CD4-positive, alpha-beta T cell treated with Interleukin-10 for 1 hour (primary cell): ENCODE measurements at regions not wholly inside any gene's neighbourhood (a gene's known extent, or its start where the extent isn't known, plus 50 kb on each side); places are given as distances from the start of the nearest gene placed in this dataset.
"Not testable (repeated sequence)": the region's sequence is repeated elsewhere in the genome, so short reads cannot be mapped to it uniquely, and the experiment has no call there.

ENCODE experiments used
- DNase-seq: peaks from one replicate; pipeline ENCODE4 v3.0.0-alpha.2; 2020

GRCh38 chr7:131957338-131958020, 401.1 kb upstream of the PODXL start:
- DNase-seq: no peak

GRCh38 chr7:131956864-131957263, 400.4 kb upstream of the PODXL start:
- DNase-seq: no peak

GRCh38 chr7:131955679-131956078, 399.3 kb upstream of the PODXL start:
- DNase-seq: no peak

- DNase-seq: no peak
These were observed 396.8 kb upstream of the PODXL start for GRCh38 chr7:131953184-131953583.

- DNase-seq: no peak
These were observed 395.9 kb upstream of the PODXL start for GRCh38 chr7:131952365-131952764.

- no peak for DNase-seq
These were observed 394.3 kb upstream of the PODXL start for GRCh38 chr7:131950758-131951157.

- no peak for DNase-seq
These were observed 393.2 kb upstream of the PODXL start for GRCh38 chr7:131949659-131950058.

- no peak for DNase-seq
These were observed 392.1 kb upstream of the PODXL start for GRCh38 chr7:131948434-131949053.

- no peak for DNase-seq
These were observed 391.2 kb upstream of the PODXL start for GRCh38 chr7:131947661-131948060.

GRCh38 chr7:131945957-131946544, 389.6 kb upstream of the PODXL start:
- no peak for DNase-seq

- no peak for DNase-seq
These were observed 389.0 kb upstream of the PODXL start for GRCh38 chr7:131945313-131945911.

- no peak for DNase-seq
These were observed 388.2 kb upstream of the PODXL start for GRCh38 chr7:131944556-131945069.

- no peak for DNase-seq
These were observed 387.2 kb upstream of the PODXL start for GRCh38 chr7:131943646-131944045.

- DNase-seq: no peak
These were observed 386.8 kb upstream of the PODXL start for GRCh38 chr7:131943211-131943610.

GRCh38 chr7:131942287-131943150, 386.1 kb upstream of the PODXL start:
- DNase-seq: no peak

GRCh38 chr7:131941291-131941690, 384.9 kb upstream of the PODXL start:
- no peak for DNase-seq

- DNase-seq: no peak
These were observed 384.3 kb upstream of the PODXL start for GRCh38 chr7:131940621-131941165.

- not testable (repeated sequence) for DNase-seq
These were observed 382.4 kb upstream of the PODXL start for GRCh38 chr7:131938788-131939187.

- DNase-seq: no peak
These were observed 381.4 kb upstream of the PODXL start for GRCh38 chr7:131937868-131938267.

GRCh38 chr7:131935180-131935579, 378.8 kb upstream of the PODXL start:
- no peak for DNase-seq

GRCh38 chr7:131934452-131934851, 378.0 kb upstream of the PODXL start:
- DNase-seq: no peak

GRCh38 chr7:131933751-131934289, 377.4 kb upstream of the PODXL start:
- no peak for DNase-seq
